Naive thymus-derived CD4-positive, alpha-beta T cell (primary cell): ENCODE measurements at regions not wholly inside any gene's neighbourhood (a gene's known extent, or its start where the extent isn't known, plus 50 kb on each side); places are given as distances from the start of the nearest gene placed in this dataset.

Experiments
- ATAC-seq: fragments of 150-1000 bp; cut with Tn5 transposase; 2 replicates; pipeline ENCODE4 v1.10.0; 2021; ENCODE audit warnings: mild to moderate bottlenecking, moderate library complexity
- CTCF ChIA-PET: fragments of 350-600 bp; sonication (Branson Sonifier 250); formaldehyde crosslinking; loops from one replicate; lab custom pipeline; 2021; ENCODE audit warnings: antibody characterized with exemption; lab: Charles Lee
- POLR2A ChIA-PET: fragments of 350-600 bp; sonication (Branson Sonifier 250); formaldehyde crosslinking; loops from one replicate; lab custom pipeline; 2021; ENCODE audit warnings: antibody characterized with exemption, inconsistent platforms; lab: Charles Lee
- DNase-seq, 9 donors: peaks; one replicate each; pipeline versions ENCODE4 v3.0.0 to v3.0.0-alpha.2; 2020 to 2022; ENCODE audit warnings: mixed read lengths in 1 of 9
- H3K27ac ChIP-seq: one replicate; pipeline ENCODE4 v1.7.0; 2013; ENCODE audit warnings: mild to moderate bottlenecking, low read depth, low read length, moderate library complexity
- H3K27me3 ChIP-seq, 2 donors: one replicate each; pipeline ENCODE4 v1.7.0; 2013; ENCODE audit warnings: low read length in 2 of 2, mild to moderate bottlenecking in 2 of 2, moderate library complexity in 2 of 2; ENCODE audit not compliant: control insufficient read depth in 2 of 2, insufficient read depth in 2 of 2
- H3K36me3 ChIP-seq, 3 experiments: 1 replicate in 2 of 3; 2 replicates in 1 of 3; pipeline ENCODE4 v1.7.0; 2013; ENCODE audit warnings: low read length in 3 of 3, mild to moderate bottlenecking in 3 of 3, moderate library complexity in 1 of 3; ENCODE audit not compliant: insufficient read depth in 3 of 3, control insufficient read depth in 2 of 3
- H3K4me1 ChIP-seq, 2 donors: one replicate each; pipeline ENCODE4 v1.7.0; 2013; ENCODE audit warnings: low read length in 2 of 2, mild to moderate bottlenecking in 2 of 2, moderate library complexity in 1 of 2; ENCODE audit not compliant: control insufficient read depth in 2 of 2, insufficient read depth in 2 of 2
- H3K4me3 ChIP-seq: 2 replicates; pipeline ENCODE4 v1.7.0; 2013; ENCODE audit warnings: mild to moderate bottlenecking, low read length
- H3K9me3 ChIP-seq, 3 experiments: 1 replicate in 2 of 3; 2 replicates in 1 of 3; pipeline ENCODE4 v1.7.0; 2013; ENCODE audit warnings: low read length in 3 of 3; ENCODE audit not compliant: control insufficient read depth in 2 of 3
- H3K27ac Mint-ChIP-seq, 9 donors: one replicate each; pipeline ENCODE4 v1.8.0; 2020 to 2022; ENCODE audit warnings: mixed read lengths in 9 of 9, mild to moderate bottlenecking in 8 of 9, moderate library complexity in 5 of 9, inconsistent platforms in 2 of 9
- H3K27me3 Mint-ChIP-seq, 5 donors: one replicate each; pipeline ENCODE4 v1.8.0; 2021 to 2022; ENCODE audit warnings: mixed read lengths in 5 of 5, mild to moderate bottlenecking in 1 of 5
- H3K36me3 Mint-ChIP-seq, 5 donors: one replicate each; pipeline ENCODE4 v1.8.0; 2020 to 2022; ENCODE audit warnings: mixed read lengths in 5 of 5, mild to moderate bottlenecking in 3 of 5, inconsistent platforms in 1 of 5
- H3K4me1 Mint-ChIP-seq, 7 donors: one replicate each; pipeline ENCODE4 v1.8.0; 2020 to 2022; ENCODE audit warnings: mixed read lengths in 7 of 7, mild to moderate bottlenecking in 3 of 7, inconsistent platforms in 1 of 7
- H3K4me3 Mint-ChIP-seq, 10 donors: one replicate each; pipeline ENCODE4 v1.8.0; 2020 to 2022; ENCODE audit warnings: mild to moderate bottlenecking in 10 of 10, mixed read lengths in 10 of 10, moderate library complexity in 6 of 10, inconsistent platforms in 2 of 10
- H3K9me3 Mint-ChIP-seq, 11 donors: one replicate each; pipeline ENCODE4 v1.8.0; 2020 to 2022; ENCODE audit warnings: mixed read lengths in 11 of 11, mild to moderate bottlenecking in 4 of 11, inconsistent platforms in 1 of 11, moderate library complexity in 1 of 11
- intact Hi-C, 2 donors: fragments of 100-400 bp; cut with micrococcal nuclease; formaldehyde crosslinking; loops; one replicate each; pipeline ENCODE4 v1.15.1; 2023

DNA sequence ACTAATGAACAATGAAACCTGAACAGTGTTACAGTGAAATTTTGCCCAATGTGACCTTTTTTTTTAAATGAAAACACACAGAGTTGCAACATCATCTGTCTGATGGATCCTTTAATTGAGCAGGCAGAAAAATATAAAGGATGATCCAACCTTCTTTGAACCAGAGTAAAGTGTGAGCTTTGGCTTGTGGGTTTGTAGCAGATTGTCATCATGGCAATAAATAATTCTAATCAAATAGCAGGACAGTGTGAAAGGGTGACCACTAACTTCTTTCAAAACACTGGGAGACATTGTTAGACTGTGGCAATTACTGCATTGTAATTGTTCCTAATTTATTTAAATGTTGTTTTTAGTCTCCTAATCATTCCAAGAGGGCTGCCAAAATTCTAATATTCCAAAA is 197.2 kb downstream of the CHD9NB start:
- H3K27ac ChIP-seq = no peak overlapping the region
- intact Hi-C loops = no loop called here
- peaks cover 0 to 11% (median 0%) of the 10 kb centered on the region in 3 experiments for H3K9me3 ChIP-seq
- no peaks in the 10 kb centered on the region for H3K27me3 ChIP-seq
- no peak for DNase-seq
- Mint-ChIP-seq H3K4me1 (no peaks in the 10 kb centered on the region), H3K36me3 (peaks cover 0 to 3% (median 0%) of the 10 kb centered on the region in 5 donors), H3K27me3 (peaks cover 0 to 14% (median 12%) of the 10 kb centered on the region in 5 donors), H3K9me3 (peaks cover 7 to 42% (median 18%) of the 10 kb centered on the region in 11 donors), H3K27ac (no peak overlapping the region), H3K4me3 (no peak overlapping the region)
- POLR2A ChIA-PET = no interaction called here
- H3K36me3 ChIP-seq = no peaks in the 10 kb centered on the region
- H3K4me1 ChIP-seq = no peaks in the 10 kb centered on the region
- ATAC-seq = no peak
- no peak overlapping the region for H3K4me3 ChIP-seq
- CTCF ChIA-PET = interaction anchor here (0.7 kb wide), 1 partner anchor 576 kb away, joined by 3 read pairs; no protein-coding TSS in a partner anchor

- Histone ChIP-seq H3K4me3 (no peak overlapping the region), H3K27ac (no peak overlapping the region), H3K4me1 (no peaks in the 10 kb centered on the region), H3K27me3 (no peaks in the 10 kb centered on the region), H3K9me3 (peaks cover 0 to 22% (median 0%) of the 10 kb centered on the region in 3 experiments), H3K36me3 (no peaks in the 10 kb centered on the region)
- ChIA-PET CTCF (no interaction called here), POLR2A (no interaction called here)
- peaks cover 0 to 6% (median 0%) of the 10 kb centered on the region in 5 donors for H3K36me3 Mint-ChIP-seq
- H3K4me1 Mint-ChIP-seq = no peaks in the 10 kb centered on the region
- no peak for DNase-seq
- H3K27ac Mint-ChIP-seq = no peak overlapping the region
- peaks cover 8 to 62% (median 25%) of the 10 kb centered on the region in 11 donors for H3K9me3 Mint-ChIP-seq
- no peak overlapping the region for H3K4me3 Mint-ChIP-seq
- ATAC-seq = no peak
- peaks cover 0 to 8% (median 7%) of the 10 kb centered on the region in 5 donors for H3K27me3 Mint-ChIP-seq
- intact Hi-C loops = no loop called here
These were observed 199.7 kb downstream of the CHD9NB start for GRCh38 chr16:52852978-52853377.

DNA sequence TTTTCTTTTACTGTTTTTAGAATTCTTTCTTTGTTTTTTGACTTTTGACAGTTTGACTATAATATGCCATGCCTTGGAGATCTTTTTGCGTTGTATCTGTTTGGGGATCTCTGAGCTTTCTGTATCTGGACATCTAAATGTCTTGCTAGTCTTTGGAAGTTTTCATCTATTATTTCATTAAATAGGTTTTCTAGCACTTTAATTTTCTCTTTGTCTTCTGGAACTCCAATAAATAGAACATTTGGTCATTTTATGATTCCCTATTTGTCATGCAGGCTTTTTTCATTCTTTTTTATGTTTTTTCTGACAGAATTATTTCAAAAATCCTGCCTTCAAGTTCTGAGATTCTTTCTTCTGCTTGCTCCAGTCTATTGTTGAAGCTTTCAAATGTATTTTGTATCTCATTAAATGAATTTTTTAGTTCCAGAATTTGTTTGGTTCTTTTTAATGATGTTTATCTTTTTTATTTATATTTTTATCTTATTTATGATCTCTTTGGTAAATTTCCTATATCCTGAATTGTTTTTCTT is 201.4 kb downstream of the CHD9NB start:
- H3K9me3 Mint-ChIP-seq = peaks cover 9 to 71% (median 28%) of the 10 kb centered on the region in 11 donors
- peaks cover 0 to 6% (median 0%) of the 10 kb centered on the region in 5 donors for H3K36me3 Mint-ChIP-seq
- Histone ChIP-seq H3K4me3 (no peak overlapping the region), H3K9me3 (peaks cover 0 to 22% (median 0%) of the 10 kb centered on the region in 3 experiments), H3K36me3 (no peaks in the 10 kb centered on the region), H3K4me1 (no peaks in the 10 kb centered on the region), H3K27me3 (no peaks in the 10 kb centered on the region), H3K27ac (no peak overlapping the region)
- CTCF ChIA-PET = no interaction called here
- H3K4me3 Mint-ChIP-seq = no peak overlapping the region
- peaks cover 0 to 4% (median 3%) of the 10 kb centered on the region in 5 donors for H3K27me3 Mint-ChIP-seq
- POLR2A ChIA-PET = no interaction called here
- DNase-seq (no peak), ATAC-seq (no peak)
- H3K4me1 Mint-ChIP-seq = no peaks in the 10 kb centered on the region
- H3K27ac Mint-ChIP-seq = no peak overlapping the region
- intact Hi-C loops = no loop called here

GRCh38 chr16:52843381-52843780 is 209.3 kb downstream of the CHD9NB start:
- Mint-ChIP-seq H3K4me1 (no peaks in the 10 kb centered on the region), H3K4me3 (no peak overlapping the region)
- CTCF ChIA-PET = no interaction called here

GRCh38 chr16:52837251-52837650 is 215.4 kb downstream of the CHD9NB start:
- intact Hi-C loops = no loop called here
- CTCF ChIA-PET = no interaction called here
- H3K4me3 ChIP-seq = no peak overlapping the region
- no peaks in the 10 kb centered on the region for H3K36me3 Mint-ChIP-seq
- ATAC-seq = no peak
- H3K4me3 Mint-ChIP-seq = no peak overlapping the region
- no peak overlapping the region for H3K27ac ChIP-seq
- DNase-seq = no peak
- peaks cover 0 to 8% (median 0%) of the 10 kb centered on the region in 11 donors for H3K9me3 Mint-ChIP-seq
- H3K4me1 ChIP-seq = no peaks in the 10 kb centered on the region
- POLR2A ChIA-PET = no interaction called here
- no peaks in the 10 kb centered on the region for H3K36me3 ChIP-seq
- H3K27me3 Mint-ChIP-seq = peaks cover 0 to 7% (median 0%) of the 10 kb centered on the region in 5 donors
- no peaks in the 10 kb centered on the region for H3K27me3 ChIP-seq
- no peaks in the 10 kb centered on the region for H3K4me1 Mint-ChIP-seq
- no peaks in the 10 kb centered on the region for H3K9me3 ChIP-seq
- H3K27ac Mint-ChIP-seq = no peak overlapping the region

More at GRCh38 chr16:52843381-52843780, 209.3 kb downstream of the CHD9NB start:
- H3K27ac Mint-ChIP-seq = no peak overlapping the region
- POLR2A ChIA-PET = no interaction called here
- H3K9me3 Mint-ChIP-seq = peaks cover 0 to 32% (median 6%) of the 10 kb centered on the region in 11 donors
- Histone ChIP-seq H3K4me3 (no peak overlapping the region), H3K9me3 (no peaks in the 10 kb centered on the region), H3K27me3 (no peaks in the 10 kb centered on the region), H3K36me3 (no peaks in the 10 kb centered on the region), H3K4me1 (no peaks in the 10 kb centered on the region), H3K27ac (no peak overlapping the region)
- H3K36me3 Mint-ChIP-seq = no peaks in the 10 kb centered on the region
- intact Hi-C loops = no loop called here
- ATAC-seq (no peak), DNase-seq (no peak)
- H3K27me3 Mint-ChIP-seq = peaks cover 0 to 6% (median 0%) of the 10 kb centered on the region in 5 donors

GRCh38 chr16:52834736-52835465 is 217.8 kb downstream of the CHD9NB start:
- ATAC-seq (no peak), DNase-seq (no peak)
- Mint-ChIP-seq H3K27me3 (peaks cover 0 to 3% (median 0%) of the 10 kb centered on the region in 5 donors), H3K27ac (no peak overlapping the region), H3K4me3 (no peak overlapping the region), H3K4me1 (no peaks in the 10 kb centered on the region), H3K9me3 (peaks cover 0 to 8% (median 0%) of the 10 kb centered on the region in 11 donors), H3K36me3 (no peaks in the 10 kb centered on the region)
- H3K4me1 ChIP-seq = no peaks in the 10 kb centered on the region
- no peak overlapping the region for H3K4me3 ChIP-seq
- ChIA-PET CTCF (no interaction called here), POLR2A (no interaction called here)
- intact Hi-C loops = no loop called here
- H3K9me3 ChIP-seq = no peaks in the 10 kb centered on the region
- no peaks in the 10 kb centered on the region for H3K27me3 ChIP-seq
- no peaks in the 10 kb centered on the region for H3K36me3 ChIP-seq
- H3K27ac ChIP-seq = no peak overlapping the region
